CD4-positive, alpha-beta T cell (primary cell): ENCODE measurements at regions not wholly inside any gene's neighbourhood (a gene's known extent, or its start where the extent isn't known, plus 50 kb on each side); places are given as distances from the start of the nearest gene placed in this dataset.

ENCODE experiments used
- ATAC-seq: fragments of 200-7000 bp; cut with Tn5 transposase; one replicate; pipeline ENCODE4 v1.10.0; 2022; ENCODE audit warnings: mild to moderate bottlenecking; ENCODE audit not compliant: poor library complexity
- CTCF ChIA-PET: fragments of 350-600 bp; sonication (Branson Sonifier 250); formaldehyde crosslinking; loops from one replicate; lab custom pipeline; 2021; ENCODE audit warnings: antibody characterized with exemption, inconsistent platforms; lab: Charles Lee
- POLR2A ChIA-PET: fragments of 350-600 bp; sonication (Branson Sonifier 250); formaldehyde crosslinking; loops from one replicate; lab custom pipeline; 2021; ENCODE audit warnings: antibody characterized with exemption, inconsistent platforms; lab: Charles Lee
- DNase-seq, 14 experiments: peaks; one replicate each; pipeline ENCODE4 v3.0.0-alpha.2; 2013 to 2020; ENCODE audit warnings: mixed read lengths in 2 of 14
- H3K27ac ChIP-seq, 2 donors: one replicate each; pipeline versions ENCODE4 v1.5.1 to v1.7.0; 2013; ENCODE audit warnings: low read length in 2 of 2, low read depth in 1 of 2, mild to moderate bottlenecking in 1 of 2
- H3K27me3 ChIP-seq, 2 experiments: 1 replicate in 1 of 2; 2 replicates in 1 of 2; pipeline versions ENCODE4 v1.6.1 to v1.7.0; 2013; ENCODE audit warnings: low read length in 2 of 2, control low read depth in 1 of 2, mild to moderate bottlenecking in 1 of 2, moderate library complexity in 1 of 2; ENCODE audit not compliant: insufficient read depth in 2 of 2, control insufficient read depth in 1 of 2
- H3K36me3 ChIP-seq: one replicate; pipeline ENCODE4 v1.6.1; 2013; ENCODE audit warnings: low read length, control low read depth; ENCODE audit not compliant: insufficient read depth
- H3K4me1 ChIP-seq: one replicate; pipeline ENCODE4 v1.6.1; 2013; ENCODE audit warnings: low read length, control low read depth; ENCODE audit not compliant: insufficient read depth
- H3K4me3 ChIP-seq: one replicate; pipeline ENCODE4 v1.5.1; 2013; ENCODE audit warnings: mild to moderate bottlenecking, low read length, moderate library complexity
- H3K9me3 ChIP-seq, 2 experiments: 1 replicate in 1 of 2; 2 replicates in 1 of 2; pipeline versions ENCODE4 v1.6.1 to v1.7.0; 2013; ENCODE audit warnings: low read length in 2 of 2, mild to moderate bottlenecking in 2 of 2, control low read depth in 1 of 2, moderate library complexity in 1 of 2; ENCODE audit not compliant: control insufficient read depth in 1 of 2, insufficient read depth in 1 of 2
- H3K27ac Mint-ChIP-seq: one replicate; pipeline ENCODE4 v1.8.0; 2020; ENCODE audit warnings: mixed read lengths
- H3K27me3 Mint-ChIP-seq: one replicate; pipeline ENCODE4 v1.8.0; 2021; ENCODE audit warnings: mixed read lengths
- H3K36me3 Mint-ChIP-seq: one replicate; pipeline ENCODE4 v1.8.0; 2021; ENCODE audit warnings: low read depth, mixed read lengths
- H3K4me1 Mint-ChIP-seq: one replicate; pipeline ENCODE4 v1.8.0; 2021; ENCODE audit warnings: low read depth, mixed read lengths
- H3K4me3 Mint-ChIP-seq: one replicate; pipeline ENCODE4 v1.8.0; 2020; ENCODE audit warnings: mild to moderate bottlenecking, mixed read lengths
- H3K9me3 Mint-ChIP-seq: one replicate; pipeline ENCODE4 v1.8.0; 2020; ENCODE audit warnings: mixed read lengths
- intact Hi-C, 2 experiments: fragments of 100-400 bp; cut with DNase I in 1 of 2; cut with micrococcal nuclease in 1 of 2; formaldehyde crosslinking; loops; one replicate each; pipeline versions ENCODE4 v1.15.1 to v1.9.0; 2023 to 2025; cut with DNase I, micrococcal nuclease
- TF ChIP-seq, protein P1 (sequence below): fragments of 200-600 bp; IDR thresholded peaks from one replicate; pipeline ENCODE4 v1.8.0; 2022; ENCODE audit warnings: antibody characterized with exemption, mild to moderate bottlenecking

- H3K27me3 ChIP-seq = no peaks in the 10 kb centered on the region
- H3K4me3 ChIP-seq = no peak overlapping the region
- Mint-ChIP-seq H3K4me3 (no peak overlapping the region), H3K27me3 (no peaks in the 10 kb centered on the region), H3K36me3 (no peaks in the 10 kb centered on the region), H3K4me1 (no peaks in the 10 kb centered on the region), H3K27ac (no peak overlapping the region), H3K9me3 (peaks cover 6% of the 10 kb centered on the region)
- peaks cover 0 to 3% of the 10 kb centered on the region in 2 experiments for H3K9me3 ChIP-seq
- no peaks in the 10 kb centered on the region for H3K36me3 ChIP-seq
- intact Hi-C loops = no loop called here
- DNase-seq (no peak), ATAC-seq (no peak)
- POLR2A ChIA-PET = no interaction called here
- H3K27ac ChIP-seq = no peak overlapping the region
- TF ChIP-seq, protein P1, sequence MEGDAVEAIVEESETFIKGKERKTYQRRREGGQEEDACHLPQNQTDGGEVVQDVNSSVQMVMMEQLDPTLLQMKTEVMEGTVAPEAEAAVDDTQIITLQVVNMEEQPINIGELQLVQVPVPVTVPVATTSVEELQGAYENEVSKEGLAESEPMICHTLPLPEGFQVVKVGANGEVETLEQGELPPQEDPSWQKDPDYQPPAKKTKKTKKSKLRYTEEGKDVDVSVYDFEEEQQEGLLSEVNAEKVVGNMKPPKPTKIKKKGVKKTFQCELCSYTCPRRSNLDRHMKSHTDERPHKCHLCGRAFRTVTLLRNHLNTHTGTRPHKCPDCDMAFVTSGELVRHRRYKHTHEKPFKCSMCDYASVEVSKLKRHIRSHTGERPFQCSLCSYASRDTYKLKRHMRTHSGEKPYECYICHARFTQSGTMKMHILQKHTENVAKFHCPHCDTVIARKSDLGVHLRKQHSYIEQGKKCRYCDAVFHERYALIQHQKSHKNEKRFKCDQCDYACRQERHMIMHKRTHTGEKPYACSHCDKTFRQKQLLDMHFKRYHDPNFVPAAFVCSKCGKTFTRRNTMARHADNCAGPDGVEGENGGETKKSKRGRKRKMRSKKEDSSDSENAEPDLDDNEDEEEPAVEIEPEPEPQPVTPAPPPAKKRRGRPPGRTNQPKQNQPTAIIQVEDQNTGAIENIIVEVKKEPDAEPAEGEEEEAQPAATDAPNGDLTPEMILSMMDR = no peak
- CTCF ChIA-PET = no interaction called here
- H3K4me1 ChIP-seq = no peaks in the 10 kb centered on the region
Observed at GRCh38 chr4:24121395-24122175, 231.7 kb upstream of the PPARGC1A start.

DNA sequence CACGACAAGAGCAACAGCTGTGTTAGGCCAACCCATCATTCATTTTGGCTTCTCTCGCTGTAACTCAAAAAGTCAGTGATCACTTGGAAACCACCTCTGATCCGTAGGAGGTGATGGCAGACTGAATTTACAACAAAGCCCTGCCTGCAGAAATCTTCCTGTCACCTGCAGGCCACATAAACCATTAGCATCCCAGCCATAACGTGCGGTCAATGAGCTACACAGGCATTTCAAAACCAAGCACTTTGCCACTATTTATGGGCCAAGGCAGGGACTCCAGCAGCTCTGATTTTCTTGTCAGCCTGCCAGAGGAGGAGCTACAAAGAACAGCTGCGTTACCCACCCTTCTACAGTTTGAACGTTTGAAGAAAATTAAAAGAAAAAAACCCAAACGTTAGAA lies 228.1 kb upstream of the PPARGC1A start:
- Mint-ChIP-seq H3K4me1 (no peaks in the 10 kb centered on the region), H3K36me3 (no peaks in the 10 kb centered on the region), H3K4me3 (no peak overlapping the region), H3K9me3 (peaks cover 3% of the 10 kb centered on the region), H3K27me3 (no peaks in the 10 kb centered on the region), H3K27ac (no peak overlapping the region)
- H3K4me3 ChIP-seq = no peak overlapping the region
- peaks cover 0 to 3% of the 10 kb centered on the region in 2 experiments for H3K9me3 ChIP-seq
- no peaks in the 10 kb centered on the region for H3K4me1 ChIP-seq
- no peak for DNase-seq
- intact Hi-C loops = no loop called here
- POLR2A ChIA-PET = no interaction called here
- CTCF ChIA-PET = no interaction called here
- no peaks in the 10 kb centered on the region for H3K27me3 ChIP-seq
- no peaks in the 10 kb centered on the region for H3K36me3 ChIP-seq
- no peak overlapping the region for H3K27ac ChIP-seq
- ATAC-seq = no peak
- TF ChIP-seq, protein P1 = no peak

GRCh38 chr4:24116107-24116506 lies 226.3 kb upstream of the PPARGC1A start:
- Mint-ChIP-seq H3K27me3 (no peaks in the 10 kb centered on the region), H3K27ac (no peak overlapping the region), H3K9me3 (no peaks in the 10 kb centered on the region), H3K4me1 (no peaks in the 10 kb centered on the region), H3K4me3 (no peak overlapping the region), H3K36me3 (no peaks in the 10 kb centered on the region)
- peaks cover 0 to 2% of the 10 kb centered on the region in 2 experiments for H3K9me3 ChIP-seq
- no peak for ATAC-seq
- H3K4me3 ChIP-seq = no peak overlapping the region
- CTCF ChIA-PET = no interaction called here
- POLR2A ChIA-PET = no interaction called here
- H3K4me1 ChIP-seq = no peaks in the 10 kb centered on the region
- TF ChIP-seq, protein P1 = no peak
- no peaks in the 10 kb centered on the region for H3K27me3 ChIP-seq
- intact Hi-C loops = no loop called here
- H3K27ac ChIP-seq = no peak overlapping the region
- no peak for DNase-seq
- no peaks in the 10 kb centered on the region for H3K36me3 ChIP-seq
